ENCODE measurements at regions not wholly inside any gene's neighbourhood (a gene's known extent, or its start where the extent isn't known, plus 50 kb on each side); places are given as distances from the start of the nearest gene placed in this dataset.
"Not testable (repeated sequence)": the region's sequence is repeated elsewhere in the genome, so short reads cannot be mapped to it uniquely, and the experiment has no call there.

GRCh38 chr1:233722212-233722979 lies 108.5 kb downstream of the KCNK1 start:
- Mint-ChIP-seq H3K4me1 (no peaks in the 10 kb centered on the region), H3K36me3 (ENCODE audit: low read depth) (no peaks in the 10 kb centered on the region), H3K9me3 (ENCODE audit: low read depth) (peaks cover 5% of the 10 kb centered on the region), H3K27me3 (peaks cover 10% of the 10 kb centered on the region), H3K4me3 (no peak overlapping the region), H3K27ac (no peak overlapping the region)
- CTCF ChIA-PET, result no interaction called here
- intact Hi-C loops (cut with DNase I, micrococcal nuclease), result no loop called here
- DNase-seq (no peak), ATAC-seq (no peak)
- POLR2A ChIA-PET, result interaction anchor here (0.6 kb wide), 1 partner anchor 184 kb away, joined by 3 read pairs; no protein-coding TSS in a partner anchor

- ATAC-seq, result no peak
- Mint-ChIP-seq H3K27ac (no peak overlapping the region), H3K36me3 (ENCODE audit: low read depth) (no peaks in the 10 kb centered on the region), H3K9me3 (ENCODE audit: low read depth) (peaks cover 5% of the 10 kb centered on the region), H3K4me3 (no peak overlapping the region), H3K4me1 (no peaks in the 10 kb centered on the region), H3K27me3 (peaks cover 12% of the 10 kb centered on the region)
- no peak for DNase-seq
- ChIA-PET CTCF (no interaction called here), POLR2A (no interaction called here)
- intact Hi-C loops (cut with DNase I, micrococcal nuclease), result no loop called here
These were observed 109.5 kb downstream of the KCNK1 start for GRCh38 chr1:233723387-233723786.

- H3K36me3 Mint-ChIP-seq (ENCODE audit: low read depth); H3K4me3 Mint-ChIP-seq; H3K9me3 Mint-ChIP-seq (ENCODE audit: low read depth); intact Hi-C loops (cut with DNase I, micrococcal nuclease); CTCF ChIA-PET; H3K4me1 Mint-ChIP-seq; ATAC-seq; H3K27ac Mint-ChIP-seq; DNase-seq: not testable (repeated sequence)
- H3K27me3 Mint-ChIP-seq, result peaks cover 12% of the 10 kb centered on the region
- POLR2A ChIA-PET, result interaction anchor here (0.7 kb wide), 1 partner anchor 45 kb away, joined by 3 read pairs; no protein-coding TSS in a partner anchor
These were observed 110.3 kb downstream of the KCNK1 start for GRCh38 chr1:233724131-233724631.

GRCh38 chr1:233725423-233725822 lies 111.5 kb downstream of the KCNK1 start:
- intact Hi-C loops (cut with DNase I, micrococcal nuclease), result no loop called here
- Mint-ChIP-seq H3K4me1 (no peaks in the 10 kb centered on the region), H3K36me3 (ENCODE audit: low read depth) (no peaks in the 10 kb centered on the region), H3K4me3 (no peak overlapping the region), H3K9me3 (ENCODE audit: low read depth) (peaks cover 5% of the 10 kb centered on the region), H3K27ac (no peak overlapping the region), H3K27me3 (peaks cover 8% of the 10 kb centered on the region)
- CTCF ChIA-PET, result no interaction called here
- DNase-seq (no peak), ATAC-seq (no peak)
- POLR2A ChIA-PET, result no interaction called here

- ChIA-PET POLR2A (no interaction called here), CTCF (no interaction called here)
- Mint-ChIP-seq H3K36me3 (ENCODE audit: low read depth) (no peaks in the 10 kb centered on the region), H3K27me3 (peaks cover 4% of the 10 kb centered on the region), H3K4me1 (no peaks in the 10 kb centered on the region), H3K9me3 (ENCODE audit: low read depth) (peaks cover 5% of the 10 kb centered on the region), H3K4me3 (no peak overlapping the region), H3K27ac (no peak overlapping the region)
- DNase-seq (no peak), ATAC-seq (no peak)
- intact Hi-C loops (cut with DNase I, micrococcal nuclease), result no loop called here
These were observed 114.8 kb downstream of the KCNK1 start for GRCh38 chr1:233728721-233729120.

GRCh38 chr1:233730380-233730779 lies 116.5 kb downstream of the KCNK1 start:
- peaks cover 9% of the 10 kb centered on the region for H3K27me3 Mint-ChIP-seq
- H3K27ac Mint-ChIP-seq, result no peak overlapping the region
- intact Hi-C loops (cut with DNase I, micrococcal nuclease), result no loop called here
- ATAC-seq (no peak), DNase-seq (no peak)
- no peaks in the 10 kb centered on the region for H3K36me3 Mint-ChIP-seq (ENCODE audit: low read depth)
- H3K4me1 Mint-ChIP-seq, result no peaks in the 10 kb centered on the region
- POLR2A ChIA-PET, result no interaction called here
- CTCF ChIA-PET, result no interaction called here
- H3K4me3 Mint-ChIP-seq, result no peak overlapping the region
- H3K9me3 Mint-ChIP-seq (ENCODE audit: low read depth), result no peaks in the 10 kb centered on the region

GRCh38 chr1:233730809-233731208 lies 116.9 kb downstream of the KCNK1 start:
- no peak for DNase-seq
- Mint-ChIP-seq H3K4me3 (no peak overlapping the region), H3K9me3 (ENCODE audit: low read depth) (no peaks in the 10 kb centered on the region), H3K27ac (no peak overlapping the region), H3K27me3 (peaks cover 9% of the 10 kb centered on the region), H3K4me1 (no peaks in the 10 kb centered on the region), H3K36me3 (ENCODE audit: low read depth) (no peaks in the 10 kb centered on the region)
- intact Hi-C loops (cut with DNase I, micrococcal nuclease), result no loop called here
- ATAC-seq, result no peak
- POLR2A ChIA-PET, result no interaction called here
- CTCF ChIA-PET, result no interaction called here

- H3K36me3 Mint-ChIP-seq (ENCODE audit: low read depth), result no peaks in the 10 kb centered on the region
- no peak for ATAC-seq
- no peak for DNase-seq
- peaks cover 9% of the 10 kb centered on the region for H3K27me3 Mint-ChIP-seq
- H3K4me3 Mint-ChIP-seq, result no peak overlapping the region
- ChIA-PET POLR2A (no interaction called here), CTCF (interaction anchor here (1.3 kb wide), 1 partner anchor 50 kb away, joined by 3 read pairs; no protein-coding TSS in a partner anchor)
- no peaks in the 10 kb centered on the region for H3K4me1 Mint-ChIP-seq
- H3K9me3 Mint-ChIP-seq (ENCODE audit: low read depth), result no peaks in the 10 kb centered on the region
- intact Hi-C loops (cut with DNase I, micrococcal nuclease), result no loop called here
- no peak overlapping the region for H3K27ac Mint-ChIP-seq
These were observed 118.3 kb downstream of the KCNK1 start for GRCh38 chr1:233732206-233732605.

GRCh38 chr1:233734456-233734855 lies 120.5 kb downstream of the KCNK1 start:
- no peak overlapping the region for H3K27ac Mint-ChIP-seq
- no peak for ATAC-seq
- no peak for DNase-seq
- H3K36me3 Mint-ChIP-seq (ENCODE audit: low read depth), result no peaks in the 10 kb centered on the region
- POLR2A ChIA-PET, result no interaction called here
- peaks cover 7% of the 10 kb centered on the region for H3K27me3 Mint-ChIP-seq
- H3K4me1 Mint-ChIP-seq, result no peaks in the 10 kb centered on the region
- no peak overlapping the region for H3K4me3 Mint-ChIP-seq
- no peaks in the 10 kb centered on the region for H3K9me3 Mint-ChIP-seq (ENCODE audit: low read depth)
- CTCF ChIA-PET, result interaction anchor here (0.8 kb wide), 1 partner anchor 8 kb away, joined by 3 read pairs; no protein-coding TSS in a partner anchor
- intact Hi-C loops (cut with DNase I, micrococcal nuclease), result no loop called here

- peaks cover 8% of the 10 kb centered on the region for H3K27me3 Mint-ChIP-seq
- no peak overlapping the region for H3K4me3 Mint-ChIP-seq
- no peaks in the 10 kb centered on the region for H3K4me1 Mint-ChIP-seq
- ChIA-PET POLR2A (no interaction called here), CTCF (interaction anchor here (0.7 to 1.5 kb wide), 2 partner anchors 10 to 19 kb away, joined by 3 to 4 read pairs; no protein-coding TSS in a partner anchor)
- no peaks in the 10 kb centered on the region for H3K36me3 Mint-ChIP-seq (ENCODE audit: low read depth)
- intact Hi-C loops (cut with DNase I, micrococcal nuclease), result loop anchor here in 1 of 2 experiments (5.0 kb wide), 1 partner anchor 522 kb away; no protein-coding TSS in a partner anchor
- no peak overlapping the region for H3K27ac Mint-ChIP-seq
- ATAC-seq, result no peak
- no peaks in the 10 kb centered on the region for H3K9me3 Mint-ChIP-seq (ENCODE audit: low read depth)
- no peak for DNase-seq
These were observed 121.4 kb downstream of the KCNK1 start for GRCh38 chr1:233735331-233735730.

GRCh38 chr1:233735847-233736246 lies 121.9 kb downstream of the KCNK1 start:
- Mint-ChIP-seq H3K27ac (no peak overlapping the region), H3K4me1 (no peaks in the 10 kb centered on the region), H3K4me3 (no peak overlapping the region), H3K27me3 (peaks cover 9% of the 10 kb centered on the region), H3K9me3 (ENCODE audit: low read depth) (no peaks in the 10 kb centered on the region), H3K36me3 (ENCODE audit: low read depth) (no peaks in the 10 kb centered on the region)
- POLR2A ChIA-PET, result no interaction called here
- CTCF ChIA-PET, result interaction anchor here (0.7 to 1.5 kb wide), 2 partner anchors 9 to 19 kb away, joined by 3 to 4 read pairs; no protein-coding TSS in a partner anchor
- ATAC-seq (no peak), DNase-seq (no peak)
- intact Hi-C loops (cut with DNase I, micrococcal nuclease), result loop anchor here in 1 of 2 experiments (5.0 kb wide), 1 partner anchor 521 kb away; no protein-coding TSS in a partner anchor

GRCh38 chr1:233737341-233737740 lies 123.4 kb downstream of the KCNK1 start:
- peaks cover 9% of the 10 kb centered on the region for H3K27me3 Mint-ChIP-seq
- H3K9me3 Mint-ChIP-seq (ENCODE audit: low read depth), result no peaks in the 10 kb centered on the region
- POLR2A ChIA-PET, result no interaction called here
- intact Hi-C loops (cut with DNase I, micrococcal nuclease), result loop anchor here in 1 of 2 experiments (5.0 kb wide), 1 partner anchor 520 kb away; no protein-coding TSS in a partner anchor
- H3K27ac Mint-ChIP-seq, result no peak overlapping the region
- ATAC-seq (no peak), DNase-seq (no peak)
- CTCF ChIA-PET, result interaction anchor here (0.6 kb wide), 1 partner anchor 139 kb away, joined by 3 read pairs; no protein-coding TSS in a partner anchor
- no peaks in the 10 kb centered on the region for H3K36me3 Mint-ChIP-seq (ENCODE audit: low read depth)
- H3K4me3 Mint-ChIP-seq, result no peak overlapping the region
- H3K4me1 Mint-ChIP-seq, result no peaks in the 10 kb centered on the region
